SK-N-SH (cell line): ENCODE measurements at regions not wholly inside any gene's neighbourhood (a gene's known extent, or its start where the extent isn't known, plus 50 kb on each side); places are given as distances from the start of the nearest gene placed in this dataset.

Source experiments
- CTCF ChIA-PET: fragments of 300-600, 350-600 bp; formaldehyde crosslinking; extraction: SDS; loops from one replicate; lab custom pipeline; 2021; lab: Yijun Ruan, JAX
- POLR2A ChIA-PET: fragments of 350-600 bp; sonication (Branson Sonifier 250); formaldehyde crosslinking; extraction: SDS; loops from one replicate; lab custom pipeline; 2020; ENCODE audit warnings: antibody characterized with exemption, inconsistent platforms; lab: Yijun Ruan, JAX
- DNase-seq: peaks from one replicate; pipeline ENCODE4 v3.0.0; 2012
- H2AFZ ChIP-seq: fragments of 200-600 bp; sonication (generic); 2 replicates; pipeline ENCODE4 v1.8.1; 2016; ENCODE audit warnings: antibody characterized with exemption, mild to moderate bottlenecking, low read depth
- H3F3A ChIP-seq: fragments of 200-600 bp; sonication (generic); replicated peaks from 2 replicates; pipeline ENCODE3; 2016; ENCODE audit warnings: antibody characterized with exemption, mild to moderate bottlenecking; ENCODE audit not compliant: insufficient read depth
- H3K27ac ChIP-seq, 2 experiments: fragments of 200-500 bp in 1 of 2; fragments of 200-600 bp in 1 of 2; sonication (Bioruptor generic) in 1 of 2; sonication (generic), shearing (Covaris generic) in 1 of 2; 2 replicates each; pipeline versions ENCODE4 v1.5.1 to v1.6.1; 2014 to 2016; ENCODE audit warnings: low read depth in 2 of 2, inconsistent platforms in 1 of 2, low read length in 1 of 2, mild to moderate bottlenecking in 1 of 2, mixed read lengths in 1 of 2
- H3K27me3 ChIP-seq: fragments of 200-600 bp; sonication (generic), shearing (Covaris generic); 2 replicates; pipeline ENCODE4 v1.6.1; 2016; ENCODE audit warnings: mixed run types; ENCODE audit not compliant: insufficient read depth
- H3K36me3 ChIP-seq, 2 experiments: fragments of 200-500 bp in 1 of 2; fragments of 200-600 bp in 1 of 2; sonication (Bioruptor generic) in 1 of 2; sonication (generic) in 1 of 2; replicated peaks in 1 of 2; 2 replicates each; pipeline versions ENCODE3 to v1.5.1; 2014 to 2016; ENCODE audit warnings: low read length in 1 of 2, mild to moderate bottlenecking in 1 of 2; ENCODE audit not compliant: insufficient read depth in 2 of 2, control insufficient read depth in 1 of 2
- H3K4me1 ChIP-seq, 2 experiments: fragments of 200-500 bp in 1 of 2; fragments of 200-600 bp in 1 of 2; sonication (Bioruptor generic) in 1 of 2; sonication (generic), shearing (Covaris generic) in 1 of 2; 2 replicates each; pipeline versions ENCODE4 v1.5.1 to v1.6.1; 2014 to 2016; ENCODE audit warnings: low read depth in 1 of 2, low read length in 1 of 2, mixed run types in 1 of 2; ENCODE audit not compliant: insufficient read depth in 2 of 2, control insufficient read depth in 1 of 2
- H3K4me2 ChIP-seq: fragments of 200-600 bp; sonication (generic), shearing (Covaris generic); 2 replicates; pipeline ENCODE4 v1.6.1; 2017; ENCODE audit warnings: mixed run types
- H3K4me3 ChIP-seq, 2 experiments: fragments of 200-500 bp in 1 of 2; fragments of 200-600 bp in 1 of 2; sonication (Bioruptor generic) in 1 of 2; sonication (generic), shearing (Covaris generic) in 1 of 2; 2 replicates each; pipeline versions ENCODE4 v1.5.1 to v1.8.1; 2014 to 2016; ENCODE audit warnings: low read depth in 2 of 2, inconsistent platforms in 1 of 2, low read length in 1 of 2, mild to moderate bottlenecking in 1 of 2, mixed read lengths in 1 of 2, moderate library complexity in 1 of 2
- H3K79me2 ChIP-seq: fragments of 200-600 bp; sonication (generic); 2 replicates; pipeline ENCODE4 v1.8.1; 2017; ENCODE audit warnings: mild to moderate bottlenecking; ENCODE audit not compliant: insufficient read depth
- H3K9ac ChIP-seq: fragments of 200-600 bp; sonication (generic); 2 replicates; pipeline ENCODE4 v1.6.1; 2017; ENCODE audit warnings: mixed run types
- H3K9me2 ChIP-seq: fragments of 200-600 bp; sonication (generic); 2 replicates; pipeline ENCODE4 v1.6.1; 2017; ENCODE audit warnings: mixed run types
- H3K9me3 ChIP-seq: fragments of 200-600 bp; sonication (generic); 2 replicates; pipeline ENCODE4 v1.6.1; 2017; ENCODE audit warnings: mixed run types, mild to moderate bottlenecking, moderate library complexity
- H4K20me1 ChIP-seq: fragments of 200-600 bp; sonication (generic); 2 replicates; pipeline ENCODE4 v1.6.1; 2017; ENCODE audit warnings: mild to moderate bottlenecking, mixed run types; ENCODE audit not compliant: insufficient read depth
- EP300 ChIP-seq, 2 experiments: IDR thresholded peaks; 2 replicates each; pipeline versions ENCODE4 v1.4.0 to v1.6.1; 2012; ENCODE audit warnings: borderline replicate concordance in 1 of 2, low read depth in 1 of 2, low read length in 1 of 2
- FOSL2 ChIP-seq: IDR thresholded peaks from 2 replicates; pipeline ENCODE4 v1.4.0; 2012; ENCODE audit warnings: low read depth, mild to moderate bottlenecking, moderate library complexity, borderline replicate concordance
- FOXJ3 ChIP-seq: sonication (generic); formaldehyde crosslinking; IDR thresholded peaks from 2 replicates; pipeline ENCODE4 v1.5.1; 2020; ENCODE audit warnings: mild to moderate bottlenecking, missing genetic modification reagents
- FOXM1 ChIP-seq: IDR thresholded peaks from 2 replicates; pipeline ENCODE4 v1.4.0; 2012; ENCODE audit warnings: low read depth, mild to moderate bottlenecking
- GATA2 ChIP-seq: sonication (generic); formaldehyde crosslinking; IDR thresholded peaks from 2 replicates; pipeline ENCODE4 v1.5.0; 2020; ENCODE audit warnings: mild to moderate bottlenecking, missing genetic modification reagents
- JUND ChIP-seq: IDR thresholded peaks from 2 replicates; pipeline ENCODE4 v1.4.0; 2012
- MXI1 ChIP-seq: IDR thresholded peaks from 2 replicates; pipeline ENCODE4 v1.6.1; 2012; ENCODE audit warnings: mild to moderate bottlenecking, low read depth, low read length, improper control_type of control experiment
- NFIC ChIP-seq: IDR thresholded peaks from 2 replicates; pipeline ENCODE4 v1.4.0; 2012; ENCODE audit warnings: borderline replicate concordance
- POLR2AphosphoS5 ChIP-seq: IDR thresholded peaks from 2 replicates; pipeline ENCODE4 v1.6.1; 2012; ENCODE audit warnings: low read depth, low read length
- RFX5 ChIP-seq: IDR thresholded peaks from 2 replicates; pipeline ENCODE4 v1.6.1; 2012; ENCODE audit warnings: mild to moderate bottlenecking, improper control_type of control experiment, low read length
- TAF1 ChIP-seq: IDR thresholded peaks from 2 replicates; pipeline ENCODE4 v1.6.1; 2012; ENCODE audit warnings: low read depth, mild to moderate bottlenecking, low read length, moderate library complexity, borderline replicate concordance
- TEAD4 ChIP-seq: IDR thresholded peaks from 2 replicates; pipeline ENCODE4 v1.4.0; 2012; ENCODE audit warnings: mild to moderate bottlenecking, borderline replicate concordance; ENCODE audit not compliant: insufficient read depth
- YY1 ChIP-seq: IDR thresholded peaks from 2 replicates; pipeline ENCODE4 v1.4.0; 2012; ENCODE audit warnings: low read depth, mild to moderate bottlenecking
- WGBS: methylation state at CpG from one replicate; pipeline ENCODE4 v1.1.6; 2017; ENCODE audit warnings: low lambda C conversion rate; 5-methylcytosine and 5-hydroxymethylcytosine counted together
- TF ChIP-seq, protein P1 (sequence below): IDR thresholded peaks from 2 replicates; pipeline ENCODE4; 2012
- TF ChIP-seq, protein P2 (sequence below): IDR thresholded peaks from 2 replicates; pipeline ENCODE4 v1.6.1; 2012; ENCODE audit warnings: mild to moderate bottlenecking, low read depth, low read length, moderate library complexity
- TF ChIP-seq, protein P3 (sequence below): IDR thresholded peaks from 2 replicates; pipeline ENCODE4 v1.4.0; 2012; ENCODE audit warnings: low read depth, borderline replicate concordance
- TF ChIP-seq, protein P4 (sequence below): IDR thresholded peaks from 2 replicates; pipeline ENCODE4 v1.4.0; 2012; ENCODE audit warnings: low read depth

DNA sequence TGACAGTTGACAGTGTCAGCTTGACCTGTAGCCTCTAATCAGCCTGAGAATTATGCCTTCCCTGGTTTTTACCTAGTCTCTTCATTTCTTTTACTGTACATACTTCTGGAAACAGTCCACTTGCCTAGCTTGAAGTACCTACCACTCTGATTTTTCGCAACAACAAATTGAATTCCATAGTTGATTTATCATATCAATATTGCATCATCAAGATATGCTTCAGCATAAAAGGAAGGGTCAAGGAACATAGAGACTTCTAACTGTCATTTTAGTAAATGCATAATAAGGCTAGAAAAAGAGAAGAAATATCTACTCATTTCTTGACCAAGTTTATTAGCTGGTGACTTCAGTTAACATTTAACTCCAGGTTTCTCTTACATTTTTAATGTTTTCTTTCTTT is 174.2 kb upstream of the FAR2 start:
- Histone ChIP-seq H3K9ac (no peak overlapping the region), H2AFZ (no peak overlapping the region), H4K20me1 (no peaks in the 10 kb centered on the region), H3F3A (no peaks in the 10 kb centered on the region), H3K27ac (no peak overlapping the region)
- POLR2A ChIA-PET = no interaction called here
- WGBS = 73% methylated on average over 1 of the region's 1 CpG
- TF ChIP-seq, protein P1, sequence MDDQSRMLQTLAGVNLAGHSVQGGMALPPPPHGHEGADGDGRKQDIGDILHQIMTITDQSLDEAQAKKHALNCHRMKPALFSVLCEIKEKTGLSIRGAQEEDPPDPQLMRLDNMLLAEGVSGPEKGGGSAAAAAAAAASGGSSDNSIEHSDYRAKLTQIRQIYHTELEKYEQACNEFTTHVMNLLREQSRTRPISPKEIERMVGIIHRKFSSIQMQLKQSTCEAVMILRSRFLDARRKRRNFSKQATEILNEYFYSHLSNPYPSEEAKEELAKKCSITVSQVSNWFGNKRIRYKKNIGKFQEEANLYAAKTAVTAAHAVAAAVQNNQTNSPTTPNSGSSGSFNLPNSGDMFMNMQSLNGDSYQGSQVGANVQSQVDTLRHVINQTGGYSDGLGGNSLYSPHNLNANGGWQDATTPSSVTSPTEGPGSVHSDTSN = no peak
- no peak for TF ChIP-seq TAF1
- no peak for TF ChIP-seq GATA2 (CRISPR knock-in tag)
- TF ChIP-seq, all 33 proteins: peak for 0
- H3K27me3 ChIP-seq = no peaks in the 10 kb centered on the region
- no peak overlapping the region for H3K4me3 ChIP-seq
- H3K9me2 ChIP-seq = no peaks in the 10 kb centered on the region
- CTCF ChIA-PET = interaction anchor here (1.6 kb wide), 1 partner anchor 12 kb away, joined by 4 read pairs; no protein-coding TSS in a partner anchor
- H3K4me1 ChIP-seq = no peaks in the 10 kb centered on the region
- no peak overlapping the region for H3K4me2 ChIP-seq
- H3K79me2 ChIP-seq = no peaks in the 10 kb centered on the region
- no peaks in the 10 kb centered on the region for H3K36me3 ChIP-seq
- H3K9me3 ChIP-seq = no peaks in the 10 kb centered on the region
- DNase-seq = no peak

DNA sequence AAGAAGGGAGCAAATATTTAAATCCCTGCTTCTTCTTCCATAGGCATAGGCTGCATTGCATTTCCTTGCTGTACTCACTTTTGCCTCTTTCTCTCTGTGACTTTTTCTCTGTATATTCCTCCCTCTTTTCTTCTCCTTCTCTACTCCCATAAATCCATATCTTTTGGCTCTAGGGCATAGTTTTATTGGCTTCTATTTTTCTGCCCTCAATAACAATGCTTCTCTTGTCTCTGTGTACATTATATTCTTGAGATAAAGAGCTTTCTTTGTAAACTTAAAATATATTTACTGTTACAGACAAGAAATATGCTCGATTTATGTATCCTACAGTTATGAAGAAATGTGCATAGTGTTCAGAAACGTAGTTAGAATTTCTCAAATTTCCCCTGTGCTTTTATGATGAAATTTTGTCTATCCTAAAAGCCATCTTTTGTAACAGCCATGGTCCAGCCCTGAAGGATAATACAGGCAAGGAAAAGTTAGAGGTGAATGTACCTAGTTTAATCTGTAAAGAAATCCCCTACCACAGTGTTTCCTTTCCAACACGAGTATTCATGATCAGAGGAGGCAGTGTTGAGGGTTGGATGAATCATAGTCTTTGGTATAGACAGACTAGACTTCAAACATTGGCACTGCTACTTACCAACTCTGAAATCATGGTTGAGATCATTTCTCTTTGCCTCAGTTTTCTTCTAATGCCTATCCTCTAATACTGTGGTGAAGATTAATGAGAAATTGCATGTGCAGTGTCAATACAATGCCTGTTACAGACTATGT is 173.3 kb upstream of the FAR2 start:
- no peak overlapping the region for H3K9ac ChIP-seq
- H4K20me1 ChIP-seq = no peaks in the 10 kb centered on the region
- no peaks in the 10 kb centered on the region for H3K27me3 ChIP-seq
- no peaks in the 10 kb centered on the region for H3F3A ChIP-seq
- H3K4me2 ChIP-seq = no peak overlapping the region
- H3K79me2 ChIP-seq = no peaks in the 10 kb centered on the region
- no peak for DNase-seq
- WGBS = 21% methylated on average over 3 of the region's 3 CpGs
- no peak overlapping the region for H2AFZ ChIP-seq
- ChIA-PET CTCF (interaction anchor here (1.1 to 1.6 kb wide), 2 partner anchors 12 to 342 kb away, joined by 3 to 4 read pairs; no protein-coding TSS in a partner anchor), POLR2A (no interaction called here)
- H3K36me3 ChIP-seq = no peaks in the 10 kb centered on the region
- no peaks in the 10 kb centered on the region for H3K9me3 ChIP-seq
- H3K4me3 ChIP-seq = no peak overlapping the region
- H3K9me2 ChIP-seq = no peaks in the 10 kb centered on the region
- H3K27ac ChIP-seq = no peak overlapping the region
- no peaks in the 10 kb centered on the region for H3K4me1 ChIP-seq
- TF ChIP-seq, protein P2, sequence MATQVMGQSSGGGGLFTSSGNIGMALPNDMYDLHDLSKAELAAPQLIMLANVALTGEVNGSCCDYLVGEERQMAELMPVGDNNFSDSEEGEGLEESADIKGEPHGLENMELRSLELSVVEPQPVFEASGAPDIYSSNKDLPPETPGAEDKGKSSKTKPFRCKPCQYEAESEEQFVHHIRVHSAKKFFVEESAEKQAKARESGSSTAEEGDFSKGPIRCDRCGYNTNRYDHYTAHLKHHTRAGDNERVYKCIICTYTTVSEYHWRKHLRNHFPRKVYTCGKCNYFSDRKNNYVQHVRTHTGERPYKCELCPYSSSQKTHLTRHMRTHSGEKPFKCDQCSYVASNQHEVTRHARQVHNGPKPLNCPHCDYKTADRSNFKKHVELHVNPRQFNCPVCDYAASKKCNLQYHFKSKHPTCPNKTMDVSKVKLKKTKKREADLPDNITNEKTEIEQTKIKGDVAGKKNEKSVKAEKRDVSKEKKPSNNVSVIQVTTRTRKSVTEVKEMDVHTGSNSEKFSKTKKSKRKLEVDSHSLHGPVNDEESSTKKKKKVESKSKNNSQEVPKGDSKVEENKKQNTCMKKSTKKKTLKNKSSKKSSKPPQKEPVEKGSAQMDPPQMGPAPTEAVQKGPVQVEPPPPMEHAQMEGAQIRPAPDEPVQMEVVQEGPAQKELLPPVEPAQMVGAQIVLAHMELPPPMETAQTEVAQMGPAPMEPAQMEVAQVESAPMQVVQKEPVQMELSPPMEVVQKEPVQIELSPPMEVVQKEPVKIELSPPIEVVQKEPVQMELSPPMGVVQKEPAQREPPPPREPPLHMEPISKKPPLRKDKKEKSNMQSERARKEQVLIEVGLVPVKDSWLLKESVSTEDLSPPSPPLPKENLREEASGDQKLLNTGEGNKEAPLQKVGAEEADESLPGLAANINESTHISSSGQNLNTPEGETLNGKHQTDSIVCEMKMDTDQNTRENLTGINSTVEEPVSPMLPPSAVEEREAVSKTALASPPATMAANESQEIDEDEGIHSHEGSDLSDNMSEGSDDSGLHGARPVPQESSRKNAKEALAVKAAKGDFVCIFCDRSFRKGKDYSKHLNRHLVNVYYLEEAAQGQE = no peak
- TF ChIP-seq NFIC = no peak
- TF ChIP-seq, protein P3, sequence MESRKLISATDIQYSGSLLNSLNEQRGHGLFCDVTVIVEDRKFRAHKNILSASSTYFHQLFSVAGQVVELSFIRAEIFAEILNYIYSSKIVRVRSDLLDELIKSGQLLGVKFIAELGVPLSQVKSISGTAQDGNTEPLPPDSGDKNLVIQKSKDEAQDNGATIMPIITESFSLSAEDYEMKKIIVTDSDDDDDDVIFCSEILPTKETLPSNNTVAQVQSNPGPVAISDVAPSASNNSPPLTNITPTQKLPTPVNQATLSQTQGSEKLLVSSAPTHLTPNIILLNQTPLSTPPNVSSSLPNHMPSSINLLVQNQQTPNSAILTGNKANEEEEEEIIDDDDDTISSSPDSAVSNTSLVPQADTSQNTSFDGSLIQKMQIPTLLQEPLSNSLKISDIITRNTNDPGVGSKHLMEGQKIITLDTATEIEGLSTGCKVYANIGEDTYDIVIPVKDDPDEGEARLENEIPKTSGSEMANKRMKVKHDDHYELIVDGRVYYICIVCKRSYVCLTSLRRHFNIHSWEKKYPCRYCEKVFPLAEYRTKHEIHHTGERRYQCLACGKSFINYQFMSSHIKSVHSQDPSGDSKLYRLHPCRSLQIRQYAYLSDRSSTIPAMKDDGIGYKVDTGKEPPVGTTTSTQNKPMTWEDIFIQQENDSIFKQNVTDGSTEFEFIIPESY = no peak
- TF ChIP-seq JUND = no peak
- no peak for TF ChIP-seq EP300 (IDR thresholded peaks at IDR 0.05; ENCODE audit: borderline replicate concordance in 1 of 2, low read depth in 1 of 2, low read length in 1 of 2)
- TF ChIP-seq FOXJ3 = no peak
- no peak for TF ChIP-seq TEAD4
- no peak for TF ChIP-seq POLR2AphosphoS5
- TF ChIP-seq MXI1 = no peak
- TF ChIP-seq YY1 = no peak
- TF ChIP-seq FOSL2 = no peak
- TF ChIP-seq, protein P4, sequence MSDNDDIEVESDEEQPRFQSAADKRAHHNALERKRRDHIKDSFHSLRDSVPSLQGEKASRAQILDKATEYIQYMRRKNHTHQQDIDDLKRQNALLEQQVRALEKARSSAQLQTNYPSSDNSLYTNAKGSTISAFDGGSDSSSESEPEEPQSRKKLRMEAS = no peak
- no peak for TF ChIP-seq RFX5
- TF ChIP-seq, protein P1 = no peak
- no peak for TF ChIP-seq FOXM1
